Heart right ventricle (tissue), 16 donors: ENCODE measurements at regions not wholly inside any gene's neighbourhood (a gene's known extent, or its start where the extent isn't known, plus 50 kb on each side); places are given as distances from the start of the nearest gene placed in this dataset.

Experiments
- ATAC-seq, 8 donors: fragments of 200-7000 bp; cut with Tn5 transposase; one replicate each; pipeline ENCODE4 v1.9.1; 2020; ENCODE audit warnings: mild to moderate bottlenecking in 8 of 8, moderate library complexity in 8 of 8, moderate number of reproducible peaks in 1 of 8
- DNase-seq, 2 donors: peaks; one replicate each; pipeline ENCODE4 v3.0.0-alpha.2; 2020
- H3K27ac ChIP-seq, 10 donors: fragments of 200-600 bp; sonication (generic) in 2 of 10; one replicate each; pipeline versions ENCODE4 v1.5.0 to v1.8.0; 2020 to 2022; ENCODE audit warnings: mild to moderate bottlenecking in 3 of 10
- H3K27me3 ChIP-seq, 7 donors: fragments of 200-600 bp; one replicate each; pipeline ENCODE4 v1.8.0; 2021 to 2022; ENCODE audit warnings: mild to moderate bottlenecking in 2 of 7
- H3K36me3 ChIP-seq, 9 donors: fragments of 200-600 bp; sonication (generic) in 1 of 9; one replicate each; pipeline versions ENCODE4 v1.5.0 to v1.8.0; 2020 to 2022; ENCODE audit warnings: mild to moderate bottlenecking in 2 of 9
- H3K4me1 ChIP-seq, 9 donors: fragments of 200-600 bp; sonication (generic) in 1 of 9; one replicate each; pipeline versions ENCODE4 v1.5.0 to v1.8.0; 2020 to 2022; ENCODE audit warnings: mild to moderate bottlenecking in 4 of 9
- H3K4me3 ChIP-seq, 10 donors: fragments of 200-600 bp; sonication (generic) in 2 of 10; one replicate each; pipeline versions ENCODE4 v1.5.0 to v1.8.0; 2020 to 2022; ENCODE audit warnings: mild to moderate bottlenecking in 7 of 10, moderate library complexity in 2 of 10
- H3K9me3 ChIP-seq, 11 donors: fragments of 200-600 bp in 10 of 11; sonication (generic) in 2 of 11; one replicate each; pipeline versions ENCODE4 v1.5.0 to v1.8.0; 2013 to 2022; ENCODE audit warnings: mild to moderate bottlenecking in 2 of 11, control low read depth in 1 of 11, moderate library complexity in 1 of 11
- WGBS, 2 donors: extraction: QIAGEN DNeasy Blood & Tissue Kit; methylation state at CpG; one replicate each; pipeline ENCODE4 v1.1.7; 2013; ENCODE audit warnings: inconsistent platforms in 1 of 2; 5-methylcytosine and 5-hydroxymethylcytosine counted together
- intact Hi-C, 10 donors: fragments of 100-400 bp; cut with DNase I; formaldehyde crosslinking; loops; one replicate each; pipeline versions ENCODE4 v1.11.1 to v1.14.2; 2022
- TF ChIP-seq, protein P1 (sequence below), 9 donors: fragments of 200-600 bp; sonication (generic) in 2 of 9; IDR thresholded peaks; one replicate each; pipeline versions ENCODE4 v1.5.0 to v1.8.0; 2021 to 2022; ENCODE audit warnings: antibody characterized with exemption in 9 of 9, mild to moderate bottlenecking in 5 of 9, moderate library complexity in 1 of 9
- donor health status: Arrhythmogenic right ventricular cardiomyopathy.
- donor health status: ischemic (EF 13 %, LVEDD 7.1; RV severe dilation, severe dysfunction).
- donor health status: healthy with polysubstance abuse.
- donor health status: DM: no; HTN: yes; CAD: no.
- donor health status: DM: no; HTN: no; CAD: no.
- donor health status: ischemic (EF 25% LVEDD 6.9; RV normal size, moderate dysfunction).
- donor health status: ischemic (EF 25% LVEDD 5.7; RV mildly dilated, moderate dysfunction).
- donor health status: healthy.
- donor health status: DM: yes; HTN: yes; CAD: no.
- donor health status: Ischemic cardiomyopathy.
- donor health status: ischemic (EF 35%, LVEDD 5.7; RV mildly dilated, moderate dysfunction).
- donor health status: nonischemic (EF 11% LVEDD 7.7; RV severe dilation, severe dysfunction).
- donor health status: DM: yes; HTN: yes; CAD: no.
- donor health status: PGD.
- donor health status: ischemic (EF 29% LVEDD 5.4; RV normal size, mild dysfunction).
- donor health status: nonischemic (EF 23%, LVEDD 6.1; RV moderate dilation, normal function).

GRCh38 chr1:55539652-55540512 is 324.7 kb upstream of the USP24 start:
- Histone ChIP-seq H3K27me3 (no peaks in the 10 kb centered on the region), H3K27ac (no peak overlapping the region), H3K4me3 (no peak overlapping the region), H3K36me3 (no peaks in the 10 kb centered on the region), H3K4me1 (peaks cover 0 to 11% (median 0%) of the 10 kb centered on the region in 9 donors), H3K9me3 (no peaks in the 10 kb centered on the region)
- TF ChIP-seq, protein P1, sequence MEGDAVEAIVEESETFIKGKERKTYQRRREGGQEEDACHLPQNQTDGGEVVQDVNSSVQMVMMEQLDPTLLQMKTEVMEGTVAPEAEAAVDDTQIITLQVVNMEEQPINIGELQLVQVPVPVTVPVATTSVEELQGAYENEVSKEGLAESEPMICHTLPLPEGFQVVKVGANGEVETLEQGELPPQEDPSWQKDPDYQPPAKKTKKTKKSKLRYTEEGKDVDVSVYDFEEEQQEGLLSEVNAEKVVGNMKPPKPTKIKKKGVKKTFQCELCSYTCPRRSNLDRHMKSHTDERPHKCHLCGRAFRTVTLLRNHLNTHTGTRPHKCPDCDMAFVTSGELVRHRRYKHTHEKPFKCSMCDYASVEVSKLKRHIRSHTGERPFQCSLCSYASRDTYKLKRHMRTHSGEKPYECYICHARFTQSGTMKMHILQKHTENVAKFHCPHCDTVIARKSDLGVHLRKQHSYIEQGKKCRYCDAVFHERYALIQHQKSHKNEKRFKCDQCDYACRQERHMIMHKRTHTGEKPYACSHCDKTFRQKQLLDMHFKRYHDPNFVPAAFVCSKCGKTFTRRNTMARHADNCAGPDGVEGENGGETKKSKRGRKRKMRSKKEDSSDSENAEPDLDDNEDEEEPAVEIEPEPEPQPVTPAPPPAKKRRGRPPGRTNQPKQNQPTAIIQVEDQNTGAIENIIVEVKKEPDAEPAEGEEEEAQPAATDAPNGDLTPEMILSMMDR (IDR thresholded peaks at IDR 0.05): no peak
- no peak for DNase-seq
- intact Hi-C loops: no loop called here
- 76 to 83% methylated on average over 5 of the region's 5 CpGs for whole genome bisulfite sequencing, 2 donors
- ATAC-seq: peak in 2 of 8 donors; percentile 14 to 48

- intact Hi-C loops: no loop called here
- ATAC-seq (no peak), DNase-seq (no peak)
- H3K36me3 ChIP-seq: no peaks in the 10 kb centered on the region
- no peak overlapping the region for H3K27ac ChIP-seq
- no peaks in the 10 kb centered on the region for H3K9me3 ChIP-seq
- H3K4me3 ChIP-seq: no peak overlapping the region
- TF ChIP-seq, protein P1 (IDR thresholded peaks at IDR 0.05): no peak
- WGBS, 2 donors: 98 to 100% methylated on average over 2 of the region's 2 CpGs
- H3K27me3 ChIP-seq: no peaks in the 10 kb centered on the region
- H3K4me1 ChIP-seq: peaks cover 0 to 11% (median 0%) of the 10 kb centered on the region in 9 donors
These were observed 323.3 kb upstream of the USP24 start for GRCh38 chr1:55538428-55538827.

DNA sequence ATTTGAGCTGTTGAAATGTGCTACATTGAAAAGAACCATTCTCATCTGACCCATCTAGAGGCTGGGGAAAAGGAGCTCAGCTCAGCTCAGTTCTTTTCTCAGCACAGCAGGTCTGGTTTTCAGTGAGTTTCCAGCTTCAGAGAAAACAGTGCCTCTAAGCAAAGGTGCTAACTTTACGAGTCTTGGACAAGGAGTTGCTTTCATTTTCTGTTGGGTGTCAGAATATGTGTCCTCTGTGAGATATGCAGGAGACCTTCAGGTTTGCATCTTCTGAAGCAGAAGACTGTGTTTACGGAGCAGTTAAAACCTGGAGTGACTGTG is 321.3 kb upstream of the USP24 start:
- H3K4me3 ChIP-seq: no peak overlapping the region
- peaks cover 0 to 11% (median 0%) of the 10 kb centered on the region in 9 donors for H3K4me1 ChIP-seq
- H3K9me3 ChIP-seq: no peaks in the 10 kb centered on the region
- 72 to 73% methylated on average over 2 of the region's 2 CpGs for WGBS, 2 donors
- H3K27ac ChIP-seq: no peak overlapping the region
- no peaks in the 10 kb centered on the region for H3K27me3 ChIP-seq
- no peaks in the 10 kb centered on the region for H3K36me3 ChIP-seq
- ATAC-seq (no peak), DNase-seq (no peak)
- intact Hi-C loops: no loop called here
- TF ChIP-seq, protein P1 (IDR thresholded peaks at IDR 0.05): no peak

DNA sequence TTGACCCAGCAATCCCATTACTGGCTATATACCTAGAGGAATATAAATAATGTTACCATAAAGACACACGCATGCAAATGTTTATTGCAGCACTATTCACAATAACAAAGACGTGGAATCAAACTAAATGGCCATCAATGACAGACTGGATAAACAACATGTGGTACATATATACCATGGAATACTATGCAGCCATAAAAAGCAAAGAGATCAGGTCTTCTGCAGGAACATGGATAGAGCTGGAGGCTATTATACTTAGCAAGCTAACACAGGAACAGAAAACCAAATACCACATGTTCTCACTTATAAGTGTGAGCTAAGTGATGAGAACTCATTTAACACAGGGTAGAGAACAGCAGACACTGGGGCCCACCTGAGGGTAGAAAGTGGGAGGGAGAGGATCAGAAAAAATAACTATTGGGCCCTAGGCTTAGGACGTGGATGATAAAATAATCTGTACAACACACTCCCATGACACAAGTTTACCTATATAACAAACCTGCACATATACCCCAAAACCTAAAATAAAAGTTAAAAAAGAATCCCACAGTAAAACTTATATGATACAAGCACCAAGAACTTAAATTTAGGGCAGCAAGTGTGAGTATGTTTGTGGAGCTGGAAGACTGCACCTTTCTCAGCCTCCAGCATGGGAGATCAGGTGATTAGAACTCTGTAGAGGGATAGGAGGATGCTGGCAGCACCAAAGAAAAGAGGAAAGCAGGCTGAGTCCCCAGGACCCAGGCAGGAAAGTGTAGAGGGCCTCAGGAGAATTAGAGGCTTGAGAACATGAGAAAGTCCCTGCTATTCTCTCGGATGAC is 320.8 kb upstream of the USP24 start:
- ATAC-seq: no peak

More for the DNA sequence above, 320.8 kb upstream of the USP24 start:
- H3K36me3 ChIP-seq: no peaks in the 10 kb centered on the region
- intact Hi-C loops: no loop called here
- H3K4me3 ChIP-seq: no peak overlapping the region
- H3K4me1 ChIP-seq: peaks cover 0 to 11% (median 0%) of the 10 kb centered on the region in 9 donors
- WGBS, 2 donors: 72 to 74% methylated on average over 4 of the region's 4 CpGs
- no peaks in the 10 kb centered on the region for H3K27me3 ChIP-seq
- TF ChIP-seq, protein P1 (IDR thresholded peaks at IDR 0.05): no peak
- H3K27ac ChIP-seq: no peak overlapping the region
- DNase-seq: no peak
- H3K9me3 ChIP-seq: no peaks in the 10 kb centered on the region
